ENCODE measurements at regions not wholly inside any gene's neighbourhood (a gene's known extent, or its start where the extent isn't known, plus 50 kb on each side); places are given as distances from the start of the nearest gene placed in this dataset.

DNA sequence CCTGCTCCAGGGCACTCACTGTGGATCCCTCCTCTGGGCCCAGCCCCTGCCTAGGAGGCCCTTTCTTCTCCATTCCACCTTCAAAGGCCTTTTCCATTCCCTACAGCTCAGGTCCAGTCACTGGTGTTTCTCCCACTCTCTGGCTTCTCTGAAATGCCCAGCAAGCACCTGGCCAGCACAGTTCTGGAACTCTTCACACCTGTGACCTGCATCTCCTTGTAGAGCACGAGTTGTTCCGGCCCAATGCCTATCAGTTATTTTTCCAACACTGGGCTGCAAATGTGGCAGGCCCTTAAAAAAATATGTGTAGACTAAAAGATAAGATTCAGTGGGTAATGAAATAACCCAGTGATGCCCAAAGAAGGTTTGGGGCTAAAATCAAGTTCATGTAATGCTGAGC is 87.1 kb downstream of the PRLHR start:
- Histone ChIP-seq H3K27me3 (ENCODE audit: insufficient read depth, low read length, poor library complexity) (no peaks in the 10 kb centered on the region), H3K4me1 (ENCODE audit: insufficient read depth, low read length) (no peaks in the 10 kb centered on the region; the same call in 1 of the 2 replicates)
- TF ChIP-seq EZH2 (IDR thresholded peaks at IDR 0.05; ENCODE audit: borderline replicate concordance, low read depth, low read length, severe bottlenecking), result no peak
- TF ChIP-seq, protein P1, sequence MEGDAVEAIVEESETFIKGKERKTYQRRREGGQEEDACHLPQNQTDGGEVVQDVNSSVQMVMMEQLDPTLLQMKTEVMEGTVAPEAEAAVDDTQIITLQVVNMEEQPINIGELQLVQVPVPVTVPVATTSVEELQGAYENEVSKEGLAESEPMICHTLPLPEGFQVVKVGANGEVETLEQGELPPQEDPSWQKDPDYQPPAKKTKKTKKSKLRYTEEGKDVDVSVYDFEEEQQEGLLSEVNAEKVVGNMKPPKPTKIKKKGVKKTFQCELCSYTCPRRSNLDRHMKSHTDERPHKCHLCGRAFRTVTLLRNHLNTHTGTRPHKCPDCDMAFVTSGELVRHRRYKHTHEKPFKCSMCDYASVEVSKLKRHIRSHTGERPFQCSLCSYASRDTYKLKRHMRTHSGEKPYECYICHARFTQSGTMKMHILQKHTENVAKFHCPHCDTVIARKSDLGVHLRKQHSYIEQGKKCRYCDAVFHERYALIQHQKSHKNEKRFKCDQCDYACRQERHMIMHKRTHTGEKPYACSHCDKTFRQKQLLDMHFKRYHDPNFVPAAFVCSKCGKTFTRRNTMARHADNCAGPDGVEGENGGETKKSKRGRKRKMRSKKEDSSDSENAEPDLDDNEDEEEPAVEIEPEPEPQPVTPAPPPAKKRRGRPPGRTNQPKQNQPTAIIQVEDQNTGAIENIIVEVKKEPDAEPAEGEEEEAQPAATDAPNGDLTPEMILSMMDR (IDR thresholded peaks at IDR 0.05; ENCODE audit: borderline replicate concordance, extremely low read depth, low read length, poor library complexity, severe bottlenecking), result no peak

DNA sequence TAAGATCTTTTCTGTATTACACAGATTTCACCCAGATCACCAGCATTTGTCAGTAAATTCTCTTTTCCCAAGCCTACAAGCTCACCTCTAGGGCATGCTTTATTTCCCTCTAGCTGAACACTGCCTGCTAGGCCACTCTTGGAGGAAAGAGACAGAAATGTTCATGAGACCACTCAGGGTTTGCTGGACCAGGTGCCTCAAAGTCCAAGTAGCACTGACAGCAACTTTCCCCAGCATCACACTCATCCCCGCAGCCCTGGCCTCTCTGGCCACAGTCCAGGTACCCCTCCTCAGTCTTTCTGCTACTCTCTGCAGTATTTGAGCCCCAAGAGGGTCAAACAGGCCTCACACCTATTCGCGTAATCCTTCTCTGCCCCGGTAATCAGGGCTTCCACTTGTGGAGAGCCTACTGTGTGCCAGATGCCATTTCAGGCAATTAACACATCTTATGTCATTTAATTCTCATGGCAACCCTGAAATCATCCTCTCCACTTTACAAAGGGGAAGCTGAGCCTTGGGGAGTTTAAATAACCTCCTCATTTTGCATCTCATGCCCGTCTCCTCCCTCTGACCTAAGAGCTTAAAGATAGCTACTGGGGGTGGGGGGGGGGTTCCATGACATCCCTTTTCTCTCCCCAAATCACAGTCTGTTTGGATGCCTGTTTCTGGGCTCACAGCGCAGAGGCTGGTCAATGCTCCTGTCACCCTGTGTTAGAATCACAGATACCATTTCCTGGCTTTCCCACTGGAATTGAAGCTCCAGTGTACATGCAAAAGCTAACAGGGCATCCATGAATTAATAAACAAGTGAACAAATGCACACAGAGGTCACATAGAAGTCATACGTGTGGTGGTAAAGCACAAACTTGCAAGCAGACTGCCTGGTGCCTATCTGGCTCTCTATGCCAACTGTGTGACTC is 88.5 kb downstream of the PRLHR start:
- DNase-seq (no peak), ATAC-seq (ENCODE audit: insufficient read depth, low read depth) (no peak)
- Histone ChIP-seq H3K4me2 (ENCODE audit: insufficient read depth, low read length) (no peak overlapping the region), H3K36me3 (ENCODE audit: insufficient read depth, low read length) (no peaks in the 10 kb centered on the region), H4K20me1 (ENCODE audit: insufficient read depth, low read length) (no peaks in the 10 kb centered on the region), H3K27me3 (ENCODE audit: insufficient read depth, low read length, poor library complexity) (no peaks in the 10 kb centered on the region), H3K4me1 (ENCODE audit: insufficient read depth, low read length) (no peaks in the 10 kb centered on the region; the same call in 1 of the 2 replicates), H3K27ac (ENCODE audit: low read length) (no peak overlapping the region), H3K9ac (ENCODE audit: low read depth, low read length) (no peak overlapping the region), H3K79me2 (ENCODE audit: insufficient read depth, low read length) (no peaks in the 10 kb centered on the region), H3K4me3 (ENCODE audit: low read depth in 1 of 2, low read length in 2 of 2) (no peak overlapping the region), H2AFZ (ENCODE audit: low read depth, low read length) (no peak overlapping the region), H3K9me3 (ENCODE audit: insufficient read depth, low read length, severe bottlenecking) (no peaks in the 10 kb centered on the region)
- TF ChIP-seq, protein P1 (IDR thresholded peaks at IDR 0.05; ENCODE audit: borderline replicate concordance, extremely low read depth, low read length, poor library complexity, severe bottlenecking), result no peak
- no peak for TF ChIP-seq EZH2 (IDR thresholded peaks at IDR 0.05; ENCODE audit: borderline replicate concordance, low read depth, low read length, severe bottlenecking)

More for the DNA sequence above, 87.1 kb downstream of the PRLHR start:
- ATAC-seq (ENCODE audit: insufficient read depth, low read depth), result no peak
- Histone ChIP-seq H3K4me3 (ENCODE audit: low read depth in 1 of 2, low read length in 2 of 2) (no peak overlapping the region), H3K36me3 (ENCODE audit: insufficient read depth, low read length) (no peaks in the 10 kb centered on the region), H4K20me1 (ENCODE audit: insufficient read depth, low read length) (no peaks in the 10 kb centered on the region), H3K4me2 (ENCODE audit: insufficient read depth, low read length) (no peak overlapping the region), H3K27ac (ENCODE audit: low read length) (no peak overlapping the region), H3K79me2 (ENCODE audit: insufficient read depth, low read length) (no peaks in the 10 kb centered on the region), H2AFZ (ENCODE audit: low read depth, low read length) (no peak overlapping the region), H3K9me3 (ENCODE audit: insufficient read depth, low read length, severe bottlenecking) (no peaks in the 10 kb centered on the region), H3K9ac (ENCODE audit: low read depth, low read length) (no peak overlapping the region)
- DNase-seq, result no peak

DNA sequence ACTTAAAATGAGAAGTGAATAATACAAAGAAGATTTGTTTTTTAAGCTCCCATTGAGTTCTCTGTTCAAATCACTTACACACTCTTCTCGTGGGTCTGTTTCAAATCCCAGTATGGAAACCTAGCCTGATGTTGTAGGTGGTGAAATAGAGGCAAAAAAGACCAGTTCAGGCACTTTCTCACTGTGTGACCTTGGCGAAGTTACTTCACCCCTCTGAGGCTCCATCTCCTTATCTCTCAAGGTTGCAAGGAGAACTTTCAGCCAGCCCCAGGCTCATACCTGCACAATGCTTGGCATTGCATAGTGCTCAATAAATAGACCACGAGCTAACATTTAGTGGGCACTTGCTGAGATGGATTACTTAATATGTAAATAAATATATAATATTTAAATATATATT is 90.1 kb downstream of the PRLHR start:
- H3K27ac ChIP-seq (ENCODE audit: low read length), result no peak overlapping the region
- no peaks in the 10 kb centered on the region for H3K9me3 ChIP-seq (ENCODE audit: insufficient read depth, low read length, severe bottlenecking)

More for the DNA sequence above, 90.1 kb downstream of the PRLHR start:
- DNase-seq (no peak), ATAC-seq (ENCODE audit: insufficient read depth, low read depth) (no peak)
- Histone ChIP-seq H3K4me3 (ENCODE audit: low read depth in 1 of 2, low read length in 2 of 2) (no peak overlapping the region), H3K4me2 (ENCODE audit: insufficient read depth, low read length) (no peak overlapping the region), H3K36me3 (ENCODE audit: insufficient read depth, low read length) (no peaks in the 10 kb centered on the region), H3K27me3 (ENCODE audit: insufficient read depth, low read length, poor library complexity) (no peaks in the 10 kb centered on the region), H3K9ac (ENCODE audit: low read depth, low read length) (no peak overlapping the region), H2AFZ (ENCODE audit: low read depth, low read length) (no peak overlapping the region), H4K20me1 (ENCODE audit: insufficient read depth, low read length) (no peaks in the 10 kb centered on the region), H3K79me2 (ENCODE audit: insufficient read depth, low read length) (no peaks in the 10 kb centered on the region), H3K4me1 (ENCODE audit: insufficient read depth, low read length) (no peaks in the 10 kb centered on the region)
- TF ChIP-seq, protein P1 (IDR thresholded peaks at IDR 0.05; ENCODE audit: borderline replicate concordance, extremely low read depth, low read length, poor library complexity, severe bottlenecking), result no peak

All from DND-41 (cell line).